ENCODE measurements at regions not wholly inside any gene's neighbourhood (a gene's known extent, or its start where the extent isn't known, plus 50 kb on each side); places are given as distances from the start of the nearest gene placed in this dataset.
"Not testable (repeated sequence)": the region's sequence is repeated elsewhere in the genome, so short reads cannot be mapped to it uniquely, and the experiment has no call there.

DNA sequence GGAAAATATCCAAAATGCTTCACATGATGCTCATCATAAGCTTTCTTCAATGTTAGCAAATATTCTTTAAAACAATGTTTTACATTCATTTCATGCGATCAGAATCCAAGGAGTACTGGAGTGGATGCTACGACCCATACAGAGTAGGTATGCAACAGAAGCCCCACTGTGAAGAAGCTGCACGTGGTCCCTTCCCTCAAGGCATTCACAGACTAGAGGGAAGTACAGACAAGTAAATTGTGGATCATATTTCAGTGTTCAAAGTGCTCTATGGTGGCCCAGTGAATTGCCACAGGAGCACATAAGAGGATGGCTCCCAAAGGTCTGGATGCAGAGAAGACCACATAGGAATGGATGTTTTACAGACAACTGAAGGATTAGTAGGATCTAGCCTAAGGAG, 789.9 kb downstream of the IGSF11 start:
- no peak for DNase-seq

DNA sequence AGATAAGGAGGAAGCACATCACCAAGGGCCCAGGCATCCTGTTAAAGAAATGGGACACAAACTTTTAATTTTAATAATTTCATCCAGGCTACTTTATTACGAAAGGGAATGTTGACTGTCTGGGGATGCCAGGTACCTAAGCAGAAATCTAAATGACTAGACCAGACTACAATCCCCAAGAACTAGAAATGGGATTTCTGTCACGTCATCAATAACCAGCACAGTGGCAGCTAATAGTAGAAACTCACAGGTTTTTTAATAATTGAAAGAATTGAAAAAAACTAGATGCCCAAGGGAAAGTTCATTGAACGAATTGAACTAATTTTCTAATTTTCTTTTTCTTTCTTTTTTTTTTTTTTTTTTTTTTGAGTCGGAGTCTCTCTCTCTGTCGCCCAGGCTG, 789.3 kb downstream of the IGSF11 start:
- DNase-seq, result no peak

DNA sequence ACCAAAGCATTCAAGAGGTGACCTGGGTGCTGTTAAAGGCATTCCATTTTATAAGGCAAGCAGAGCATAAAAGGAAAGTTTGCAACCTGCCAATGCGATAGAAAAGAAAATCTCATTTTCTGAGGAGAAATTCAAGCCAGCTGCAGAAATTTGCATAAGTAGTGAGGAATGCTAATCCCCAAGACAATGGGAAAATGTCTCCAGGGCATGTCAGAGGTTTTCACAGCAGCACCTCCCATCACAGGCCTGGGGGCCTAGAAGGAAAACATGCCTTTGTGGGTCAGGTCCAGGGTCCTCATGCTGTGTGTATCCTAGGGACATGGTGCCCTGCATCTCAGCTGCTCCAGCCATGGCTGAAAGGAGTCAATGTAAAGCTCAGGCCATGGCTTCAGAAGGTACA, 775.8 kb downstream of the IGSF11 start:
- DNase-seq, result not testable (repeated sequence)

DNA sequence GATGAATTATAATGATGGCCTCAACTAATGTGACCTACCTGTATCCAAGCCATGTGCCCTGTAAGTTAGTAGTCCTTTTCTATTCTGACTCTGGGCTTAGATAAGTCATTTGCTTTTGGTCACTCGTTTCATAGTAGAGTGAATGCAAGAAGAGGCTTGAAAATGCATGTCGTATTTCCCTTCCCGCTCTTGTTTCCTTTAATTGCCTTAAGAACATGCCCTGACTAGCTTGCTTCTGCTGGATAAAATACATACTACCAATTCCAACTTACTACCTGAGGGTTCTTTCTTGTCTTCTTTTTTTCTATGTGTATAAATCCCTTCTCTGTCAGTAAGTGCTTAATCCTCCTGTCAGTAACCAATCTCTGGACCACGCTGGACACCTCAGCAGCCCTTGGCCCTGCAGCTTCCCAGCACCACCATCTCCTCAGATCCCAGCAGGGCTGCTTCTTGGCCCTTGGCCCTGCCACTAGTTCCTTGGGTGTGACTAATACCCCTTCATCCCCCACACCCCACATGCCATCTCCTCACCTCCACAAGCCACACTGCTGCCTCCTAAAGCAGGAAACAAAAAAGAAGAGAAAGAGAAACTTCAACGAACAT, 771.7 kb downstream of the IGSF11 start:
- no peak for DNase-seq

- DNase-seq, result no peak
These were observed 767.1 kb downstream of the IGSF11 start for GRCh38 chr3:118267588-118267987.

- DNase-seq, result no peak
These were observed 765.0 kb downstream of the IGSF11 start for GRCh38 chr3:118269537-118270125.

DNA sequence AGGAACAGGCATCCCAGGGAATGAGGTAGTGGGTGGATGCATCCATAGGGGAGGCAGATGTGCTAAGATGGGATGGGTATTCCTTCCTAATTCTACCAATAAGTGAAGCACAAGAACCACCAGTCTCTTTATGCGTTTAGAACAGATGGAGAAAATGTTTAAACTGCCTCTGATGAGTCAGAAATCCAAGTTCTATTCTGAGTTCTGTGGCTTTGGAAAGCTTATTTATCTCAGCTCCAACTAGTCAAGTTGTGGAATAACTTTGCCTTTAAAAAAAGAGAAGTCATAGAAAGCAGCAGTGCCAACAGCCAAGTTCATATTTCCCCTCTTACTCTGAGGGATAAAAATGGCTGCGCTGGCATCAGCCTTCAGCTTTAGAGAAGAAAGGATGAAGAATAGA, 761.7 kb downstream of the IGSF11 start:
- no peak for DNase-seq

DNA sequence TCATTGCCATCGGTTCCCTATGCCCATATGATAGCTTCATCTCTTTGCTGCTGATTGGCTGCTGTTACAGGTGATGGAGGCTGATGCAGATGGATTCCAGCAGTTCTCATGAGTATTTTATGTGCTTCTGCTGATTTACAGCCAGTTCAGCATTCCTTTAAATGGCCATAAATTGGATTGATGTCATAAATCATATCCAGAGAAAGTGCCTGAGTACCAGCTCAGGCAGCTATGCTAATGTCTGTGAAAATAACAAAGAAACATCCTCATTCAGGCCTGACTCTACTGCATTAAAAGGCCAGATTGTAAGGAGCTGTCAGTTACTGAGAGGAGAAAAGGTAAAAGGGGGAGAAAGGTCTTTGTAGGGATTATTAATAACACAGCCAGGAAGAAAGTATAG, 756.8 kb downstream of the IGSF11 start:
- no peak for DNase-seq

DNA sequence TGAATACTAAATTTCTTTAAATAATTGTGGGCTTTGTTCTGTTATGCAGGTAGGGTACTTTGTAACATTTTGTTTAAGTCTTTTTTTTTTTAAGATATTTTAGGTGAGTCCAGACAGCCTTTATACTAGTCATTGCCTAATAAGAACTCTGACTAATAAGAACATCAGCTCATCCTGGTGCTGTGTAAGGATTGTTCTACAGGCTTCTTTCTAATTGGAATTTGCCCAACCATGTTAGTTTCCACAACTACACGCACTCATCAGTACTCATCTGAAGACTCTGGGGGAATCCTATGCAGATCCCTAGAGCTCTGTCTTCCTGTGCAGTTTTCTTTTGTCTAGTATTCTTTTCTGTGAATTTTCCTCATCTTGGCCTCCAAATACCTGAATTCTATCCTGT, 741.8 kb downstream of the IGSF11 start:
- DNase-seq, result no peak

- DNase-seq, result no peak
These were observed 736.5 kb downstream of the IGSF11 start for GRCh38 chr3:118298133-118298532.

- no peak for DNase-seq
These were observed 730.1 kb downstream of the IGSF11 start for GRCh38 chr3:118304557-118304956.

- DNase-seq, result no peak
These were observed 701.9 kb downstream of the IGSF11 start for GRCh38 chr3:118332699-118333098.

- DNase-seq, result no peak
These were observed 697.0 kb downstream of the IGSF11 start for GRCh38 chr3:118337649-118338048.

DNA sequence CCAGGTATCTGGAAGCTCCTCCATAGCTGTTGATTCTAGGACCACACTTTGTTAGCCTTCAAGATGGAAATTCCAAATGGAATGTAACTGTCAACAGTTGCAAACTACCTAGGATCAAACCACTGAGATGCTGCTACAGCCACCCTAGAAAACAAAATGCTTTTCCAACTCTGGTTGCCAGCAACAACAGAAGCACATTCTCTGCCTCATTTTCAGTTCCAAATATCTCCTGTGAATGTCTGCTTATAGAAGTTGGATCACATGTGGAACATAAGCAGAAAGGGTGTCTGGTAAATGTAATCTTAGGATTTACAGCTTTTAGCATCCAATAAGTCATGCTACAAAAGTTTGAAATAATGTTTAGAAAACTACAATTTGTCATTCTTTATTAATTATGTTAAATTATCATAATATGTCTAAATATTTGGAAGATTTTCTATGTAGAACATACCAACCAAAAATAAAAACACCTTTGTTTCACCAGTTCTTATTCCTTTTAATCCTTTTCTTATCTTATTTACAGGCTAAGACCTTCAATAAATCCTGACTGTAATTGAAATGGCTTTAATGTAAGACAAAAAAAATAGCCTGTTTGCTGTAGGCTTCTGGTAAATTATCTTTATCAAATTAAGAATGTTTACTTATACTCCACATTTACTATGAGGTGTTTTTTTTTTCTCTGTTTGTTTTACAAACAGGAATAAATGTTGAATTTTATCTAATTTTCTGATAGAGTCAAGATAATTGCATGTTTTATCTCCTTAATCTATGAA, 687.1 kb downstream of the IGSF11 start:
- no peak for DNase-seq

DNA sequence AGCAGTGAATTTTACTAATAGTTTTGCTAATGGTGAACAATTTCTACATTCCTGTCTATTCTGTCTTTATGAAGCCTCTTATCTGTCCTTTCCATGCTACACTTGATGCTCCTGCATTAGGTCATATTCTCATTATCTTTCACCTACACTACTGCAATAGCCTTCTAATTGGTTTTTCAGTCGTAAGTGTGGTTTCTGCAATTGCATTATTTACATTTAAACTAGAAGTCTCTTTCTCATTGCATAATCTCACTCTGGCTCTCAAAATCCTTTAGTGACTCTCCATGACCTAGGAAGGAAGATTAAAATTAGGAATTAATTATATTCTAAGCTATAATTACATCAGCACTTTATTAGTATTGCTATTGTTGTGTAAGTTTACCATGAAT, 686.5 kb downstream of the IGSF11 start:
- DNase-seq, result no peak

- no peak for DNase-seq
These were observed 680.1 kb downstream of the IGSF11 start for GRCh38 chr3:118354556-118354955.

DNA sequence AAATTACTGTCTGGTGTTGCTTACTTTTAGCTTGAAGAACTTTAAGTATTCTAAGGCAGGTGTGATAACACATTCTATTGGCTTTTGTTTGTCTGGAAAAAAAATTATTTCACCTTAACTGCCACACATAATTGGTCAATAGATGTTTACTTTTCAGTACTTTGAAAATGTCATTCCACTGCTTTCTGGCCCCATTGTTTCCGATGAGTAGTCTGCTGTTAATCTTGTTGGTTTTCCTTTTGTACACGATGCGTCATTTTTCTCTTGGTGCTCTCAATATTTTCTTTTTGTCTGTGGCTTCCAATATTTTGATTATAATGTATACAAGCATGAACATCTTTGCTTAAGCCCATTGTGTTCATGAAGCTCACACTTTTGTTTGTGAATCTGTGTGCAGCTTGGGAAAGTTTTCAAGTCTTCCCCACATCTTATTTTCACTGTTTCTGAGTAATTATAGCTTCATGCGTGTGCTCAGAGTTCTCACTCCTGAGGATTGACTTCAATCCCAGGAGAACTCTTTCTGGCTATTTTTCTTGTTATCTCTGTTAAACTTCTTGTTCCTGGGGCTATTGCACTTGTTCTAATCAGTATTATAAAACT, 664.7 kb downstream of the IGSF11 start:
- DNase-seq, result no peak

DNA sequence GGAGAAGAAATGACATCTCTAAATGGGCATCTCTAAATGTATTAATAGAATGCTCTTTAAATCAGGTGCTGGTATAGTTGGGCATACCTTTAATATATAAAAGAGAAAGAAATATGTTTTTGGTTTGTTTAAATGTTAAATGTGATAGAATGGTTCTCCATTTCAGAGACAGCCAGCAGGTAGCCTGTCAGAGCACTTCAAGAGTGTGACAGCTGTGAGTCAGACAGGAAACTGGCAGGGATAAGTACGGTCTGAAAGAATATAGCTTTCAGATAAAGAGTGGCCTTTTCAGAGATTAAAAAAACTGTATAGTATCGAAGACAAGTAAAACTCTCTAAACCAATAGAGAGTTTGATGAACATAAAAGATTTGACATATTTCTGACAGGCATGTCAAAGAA, 654.1 kb downstream of the IGSF11 start:
- no peak for DNase-seq

- DNase-seq, result no peak
These were observed 638.2 kb downstream of the IGSF11 start for GRCh38 chr3:118396491-118396890.

DNA sequence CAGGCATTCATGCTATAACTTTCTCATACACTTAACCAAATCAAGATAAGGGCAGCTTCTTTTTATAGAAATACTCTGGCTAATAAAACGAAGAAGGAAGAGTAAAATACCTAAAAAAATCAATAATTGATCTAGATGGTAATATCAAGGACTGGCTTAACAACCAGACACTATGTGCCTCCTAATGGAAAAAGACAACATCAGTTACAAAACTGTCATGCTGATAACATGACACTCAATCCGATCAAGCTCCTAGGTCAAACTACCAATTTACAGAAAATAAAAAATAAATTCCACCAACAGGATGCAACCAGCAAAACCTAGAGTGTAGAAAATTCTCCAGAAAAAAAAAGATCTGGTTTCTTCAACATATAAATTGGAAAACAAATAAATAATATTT, 634.6 kb downstream of the IGSF11 start:
- no peak for DNase-seq

- DNase-seq, result no peak
These were observed 633.8 kb downstream of the IGSF11 start for GRCh38 chr3:118400886-118401285.

DNA sequence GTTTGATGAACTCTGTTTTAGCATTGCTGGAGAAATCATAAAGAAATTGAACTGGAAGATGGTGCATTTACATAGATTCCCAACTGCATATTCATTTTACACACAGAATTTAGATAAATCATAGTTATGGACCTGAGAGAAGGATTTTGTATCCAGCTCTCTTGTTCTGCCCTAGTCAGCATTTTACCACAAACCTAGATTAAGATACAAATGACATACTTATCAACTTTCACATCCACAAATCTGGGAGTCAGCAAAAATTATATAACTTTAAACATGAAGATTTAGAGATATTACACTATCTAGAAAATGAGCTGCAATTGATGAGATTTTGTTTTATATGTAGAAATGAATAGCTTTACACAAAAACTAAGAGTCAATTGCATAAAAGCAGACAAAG, 632.8 kb downstream of the IGSF11 start:
- DNase-seq, result no peak

GRCh38 chr3:118402971-118403370, 631.7 kb downstream of the IGSF11 start:
- DNase-seq, result no peak

- DNase-seq, result no peak
These were observed 628.1 kb downstream of the IGSF11 start for GRCh38 chr3:118406562-118406961.

Measured in CD4-positive, alpha-beta T cell treated with Interferon gamma for 1 hour (primary cell).